Choroid plexus epithelial cell (primary cell): ENCODE measurements at regions not wholly inside any gene's neighbourhood (a gene's known extent, or its start where the extent isn't known, plus 50 kb on each side); places are given as distances from the start of the nearest gene placed in this dataset.
A peak's percentile ranks its signal among the peaks of the same experiment; 100 is the strongest.

Experiments
- DNase-seq: peaks from one replicate; pipeline ENCODE4 v3.0.0-alpha.2; 2010; ENCODE audit warnings: low read depth
- H3K4me3 ChIP-seq: 2 replicates; pipeline ENCODE4 v1.5.1; 2011; ENCODE audit warnings: low read depth, mild to moderate bottlenecking, control low read depth, low read length, moderate library complexity
- TF ChIP-seq, protein P1 (sequence below): conservative IDR thresholded peaks from 2 replicates; pipeline ENCODE4 v1.5.1; 2011; ENCODE audit warnings: low read depth, mild to moderate bottlenecking, control low read depth, inconsistent platforms, low read length, moderate library complexity

DNA sequence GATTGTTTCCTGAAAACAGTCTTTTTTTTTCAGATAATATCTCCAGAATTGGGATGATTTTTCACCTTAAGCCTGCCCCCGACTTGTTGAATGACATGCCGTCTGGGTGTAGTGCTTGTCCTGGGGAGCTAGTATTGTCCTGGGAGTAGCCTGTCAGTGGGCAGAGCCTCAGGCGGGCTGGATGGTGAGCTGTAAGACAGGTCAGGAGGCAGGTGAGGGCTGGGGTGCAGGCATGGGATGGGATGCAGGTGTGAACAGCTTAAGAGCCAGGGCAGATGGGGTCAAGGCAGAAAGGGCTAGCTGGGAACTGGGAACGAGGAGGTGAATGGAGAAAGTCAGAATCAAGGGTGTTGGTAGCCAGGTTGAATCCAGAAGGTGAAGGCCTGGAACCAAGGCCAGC is 200.2 kb downstream of the CSNK2A3 start:
- DNase-seq: no peak
- H3K4me3 ChIP-seq: no peak overlapping the region
- TF ChIP-seq, protein P1, sequence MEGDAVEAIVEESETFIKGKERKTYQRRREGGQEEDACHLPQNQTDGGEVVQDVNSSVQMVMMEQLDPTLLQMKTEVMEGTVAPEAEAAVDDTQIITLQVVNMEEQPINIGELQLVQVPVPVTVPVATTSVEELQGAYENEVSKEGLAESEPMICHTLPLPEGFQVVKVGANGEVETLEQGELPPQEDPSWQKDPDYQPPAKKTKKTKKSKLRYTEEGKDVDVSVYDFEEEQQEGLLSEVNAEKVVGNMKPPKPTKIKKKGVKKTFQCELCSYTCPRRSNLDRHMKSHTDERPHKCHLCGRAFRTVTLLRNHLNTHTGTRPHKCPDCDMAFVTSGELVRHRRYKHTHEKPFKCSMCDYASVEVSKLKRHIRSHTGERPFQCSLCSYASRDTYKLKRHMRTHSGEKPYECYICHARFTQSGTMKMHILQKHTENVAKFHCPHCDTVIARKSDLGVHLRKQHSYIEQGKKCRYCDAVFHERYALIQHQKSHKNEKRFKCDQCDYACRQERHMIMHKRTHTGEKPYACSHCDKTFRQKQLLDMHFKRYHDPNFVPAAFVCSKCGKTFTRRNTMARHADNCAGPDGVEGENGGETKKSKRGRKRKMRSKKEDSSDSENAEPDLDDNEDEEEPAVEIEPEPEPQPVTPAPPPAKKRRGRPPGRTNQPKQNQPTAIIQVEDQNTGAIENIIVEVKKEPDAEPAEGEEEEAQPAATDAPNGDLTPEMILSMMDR: no peak

DNA sequence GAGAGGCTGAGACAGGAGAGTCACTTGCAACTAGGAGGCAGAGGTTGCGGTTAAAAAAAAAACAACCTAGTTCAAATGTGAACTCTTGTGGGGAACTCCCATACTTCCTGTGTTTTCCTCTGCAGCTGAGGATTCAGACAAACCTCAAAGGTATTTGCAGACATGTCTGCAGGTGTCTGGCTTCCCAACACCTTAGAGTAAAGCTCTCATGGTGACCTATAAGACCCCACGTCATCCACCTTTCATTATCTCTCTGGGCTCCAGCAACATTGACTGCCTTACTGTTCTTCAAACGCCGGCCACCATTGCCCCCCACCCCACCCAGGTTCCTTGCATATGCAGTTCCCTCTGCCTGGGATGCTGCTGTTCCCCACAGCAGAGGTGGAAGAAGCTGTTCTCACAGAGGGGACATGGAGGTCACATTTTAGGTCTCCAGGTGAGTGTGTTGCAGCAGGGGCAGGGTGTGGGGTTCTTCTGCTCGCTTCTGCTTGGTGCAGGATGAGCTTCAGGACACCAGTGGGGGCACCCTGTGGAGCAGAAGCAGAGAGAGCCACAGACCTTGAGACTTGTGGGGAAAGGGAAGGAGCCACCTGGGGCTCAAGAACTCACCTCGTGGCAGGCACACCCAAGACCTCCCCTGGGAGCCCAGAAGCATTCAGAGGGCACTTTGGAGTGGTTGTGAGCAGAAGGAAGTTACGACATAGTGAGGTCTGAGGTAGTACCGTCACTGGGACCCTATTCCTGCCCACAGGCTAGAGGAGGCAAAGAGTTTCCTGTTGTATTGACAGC is 203.2 kb downstream of the CSNK2A3 start:
- TF ChIP-seq, protein P1: no peak
- no peak overlapping the region for H3K4me3 ChIP-seq
- no peak for DNase-seq

DNA sequence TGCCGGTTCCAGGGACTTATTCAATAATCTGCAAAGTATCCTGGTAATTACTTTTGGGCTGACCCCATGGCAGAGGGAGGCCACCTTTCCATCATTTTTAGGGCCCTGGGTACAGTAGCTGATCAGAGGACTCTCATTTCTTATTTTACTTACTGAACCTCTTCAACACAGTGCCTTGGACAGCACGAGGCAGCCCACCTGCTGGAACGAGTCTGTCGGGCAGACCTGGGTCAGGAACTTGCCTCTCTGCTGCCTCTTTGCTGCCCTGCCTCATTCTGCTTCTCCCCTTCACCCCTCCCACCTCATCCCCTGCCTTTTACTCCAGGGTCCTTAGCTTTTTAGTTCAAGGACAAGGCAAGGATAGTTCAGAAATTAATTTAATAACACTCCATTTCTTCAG is 204.5 kb downstream of the CSNK2A3 start:
- TF ChIP-seq, protein P1: no peak

DNA sequence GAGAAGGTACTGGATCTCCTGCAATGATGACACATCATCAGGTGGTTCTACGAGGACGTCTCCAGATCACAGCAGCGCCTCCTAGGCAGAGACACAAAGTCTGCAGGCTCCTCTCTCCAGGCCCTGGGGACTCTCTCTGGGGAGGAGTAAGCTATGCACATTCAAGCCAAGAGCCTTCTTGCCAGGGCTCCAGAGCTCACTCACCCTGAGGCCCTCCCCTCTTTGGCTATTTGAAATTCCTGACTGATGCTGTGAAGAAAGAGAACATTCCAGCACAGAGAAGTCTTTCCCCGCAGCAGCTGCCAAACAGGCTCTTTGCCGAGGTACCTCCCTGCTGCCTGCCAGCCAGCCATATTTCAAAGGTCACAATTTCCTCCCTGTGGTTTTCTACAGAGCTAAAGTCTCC is 204.9 kb downstream of the CSNK2A3 start:
- TF ChIP-seq, protein P1: peak; percentile 51
- DNase-seq: peak; percentile 87

More for the DNA sequence above, 204.5 kb downstream of the CSNK2A3 start:
- no peak overlapping the region for H3K4me3 ChIP-seq
- no peak for DNase-seq

DNA sequence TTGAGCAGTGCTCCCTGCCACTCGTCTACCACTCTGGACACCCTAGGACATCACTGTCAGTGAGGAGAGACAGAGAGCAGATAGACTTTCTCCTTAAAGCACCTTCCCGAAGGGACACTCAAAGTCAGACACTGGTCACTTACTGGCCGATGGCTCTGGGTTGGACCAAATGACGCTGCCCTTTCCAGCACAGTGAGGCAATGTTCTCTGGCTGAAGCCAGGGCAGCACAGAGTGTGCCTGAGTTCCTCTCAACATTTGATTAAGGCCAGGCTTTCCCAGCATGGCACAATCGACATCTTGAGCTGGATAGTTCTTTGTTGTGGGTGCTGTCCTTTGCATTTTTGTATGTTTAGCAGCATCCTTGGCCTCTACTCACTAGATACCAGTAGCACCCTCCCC is 206.2 kb downstream of the CSNK2A3 start:
- no peak for DNase-seq
- TF ChIP-seq, protein P1: no peak
- no peak overlapping the region for H3K4me3 ChIP-seq

More for the DNA sequence above, 204.9 kb downstream of the CSNK2A3 start:
- no peak overlapping the region for H3K4me3 ChIP-seq

DNA sequence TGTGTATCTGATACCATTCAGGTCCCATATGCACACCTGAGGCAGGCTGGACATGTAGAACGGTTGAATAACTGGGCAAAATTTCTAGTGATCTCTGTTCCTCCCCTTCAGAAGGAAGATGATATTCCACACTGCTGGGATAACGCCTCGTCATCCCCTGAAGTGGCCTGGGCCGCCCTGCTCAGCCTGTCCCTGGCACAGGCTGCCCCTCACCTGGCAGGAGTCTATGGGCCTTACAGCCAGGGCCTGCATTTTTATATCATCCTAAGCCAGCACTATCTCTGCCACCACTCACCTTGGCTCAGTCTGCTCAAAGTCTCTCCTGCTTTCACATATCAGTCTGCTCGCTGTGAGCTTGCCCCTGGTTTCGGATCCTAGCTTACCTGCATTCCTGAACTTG is 209.2 kb downstream of the CSNK2A3 start:
- TF ChIP-seq, protein P1: no peak

DNA sequence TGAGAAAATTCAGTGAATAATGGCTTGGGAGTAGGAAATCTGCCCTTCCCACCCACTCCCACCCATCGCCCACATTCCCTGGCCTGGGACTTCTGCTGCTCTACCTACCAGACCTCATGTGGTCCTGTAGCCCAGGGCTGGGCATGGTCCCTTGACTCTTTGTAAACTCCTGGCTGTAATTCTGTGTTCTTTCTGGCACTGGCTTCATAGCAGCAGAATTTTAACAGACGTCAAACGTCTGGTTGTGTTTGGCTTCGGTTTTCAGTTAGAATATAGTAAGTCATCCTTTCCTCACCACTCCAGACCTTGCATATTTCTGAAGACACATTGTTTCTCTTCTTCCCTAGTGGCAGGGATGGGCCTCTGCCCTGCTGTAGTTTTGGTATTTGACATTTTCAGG is 210.6 kb downstream of the CSNK2A3 start:
- DNase-seq: no peak
- no peak overlapping the region for H3K4me3 ChIP-seq
- TF ChIP-seq, protein P1: no peak

More for the DNA sequence above, 209.2 kb downstream of the CSNK2A3 start:
- no peak overlapping the region for H3K4me3 ChIP-seq
- no peak for DNase-seq
